Tibial nerve (tissue), 3 donors: ENCODE measurements at regions not wholly inside any gene's neighbourhood (a gene's known extent, or its start where the extent isn't known, plus 50 kb on each side); places are given as distances from the start of the nearest gene placed in this dataset.

Source experiments
- POLR2A ChIP-seq, 2 donors: fragments of 450-650 bp; IDR thresholded peaks; one replicate each; pipeline ENCODE4 v1.6.1; 2017; ENCODE audit warnings: antibody characterized with exemption in 2 of 2, mild to moderate bottlenecking in 2 of 2, moderate library complexity in 2 of 2
- TF ChIP-seq, protein P1 (sequence below), 5 experiments: fragments of 200-600 bp in 3 of 5; fragments of 450-650 bp in 2 of 5; sonication (generic) in 3 of 5; IDR thresholded peaks; one replicate each; pipeline ENCODE4 v1.5.1; 2016 to 2019; ENCODE audit warnings: antibody characterized with exemption in 5 of 5, mild to moderate bottlenecking in 3 of 5, moderate library complexity in 2 of 5

DNA sequence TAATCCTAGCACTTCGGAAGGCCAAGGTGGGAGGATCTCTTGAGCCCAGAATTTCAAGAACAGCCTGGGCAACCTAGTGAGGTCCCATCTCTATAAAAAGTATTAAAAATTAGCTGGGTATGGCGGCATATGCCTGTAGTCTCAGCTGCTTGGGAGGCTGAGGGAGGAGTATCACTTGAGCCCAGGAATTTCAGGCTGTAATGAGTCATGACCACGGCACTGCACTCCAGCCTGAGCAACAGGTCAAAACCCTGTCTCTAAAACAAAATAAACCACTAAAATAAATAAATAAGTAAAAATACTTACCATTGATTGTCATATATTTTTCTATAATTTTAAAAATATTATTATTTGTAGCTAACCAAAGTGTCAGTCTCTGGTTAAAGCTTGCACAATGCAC, 315.6 kb upstream of the SMIM31 start:
- TF ChIP-seq, protein P1, sequence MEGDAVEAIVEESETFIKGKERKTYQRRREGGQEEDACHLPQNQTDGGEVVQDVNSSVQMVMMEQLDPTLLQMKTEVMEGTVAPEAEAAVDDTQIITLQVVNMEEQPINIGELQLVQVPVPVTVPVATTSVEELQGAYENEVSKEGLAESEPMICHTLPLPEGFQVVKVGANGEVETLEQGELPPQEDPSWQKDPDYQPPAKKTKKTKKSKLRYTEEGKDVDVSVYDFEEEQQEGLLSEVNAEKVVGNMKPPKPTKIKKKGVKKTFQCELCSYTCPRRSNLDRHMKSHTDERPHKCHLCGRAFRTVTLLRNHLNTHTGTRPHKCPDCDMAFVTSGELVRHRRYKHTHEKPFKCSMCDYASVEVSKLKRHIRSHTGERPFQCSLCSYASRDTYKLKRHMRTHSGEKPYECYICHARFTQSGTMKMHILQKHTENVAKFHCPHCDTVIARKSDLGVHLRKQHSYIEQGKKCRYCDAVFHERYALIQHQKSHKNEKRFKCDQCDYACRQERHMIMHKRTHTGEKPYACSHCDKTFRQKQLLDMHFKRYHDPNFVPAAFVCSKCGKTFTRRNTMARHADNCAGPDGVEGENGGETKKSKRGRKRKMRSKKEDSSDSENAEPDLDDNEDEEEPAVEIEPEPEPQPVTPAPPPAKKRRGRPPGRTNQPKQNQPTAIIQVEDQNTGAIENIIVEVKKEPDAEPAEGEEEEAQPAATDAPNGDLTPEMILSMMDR (IDR thresholded peaks at IDR 0.05), result no peak
- TF ChIP-seq POLR2A (IDR thresholded peaks at IDR 0.05), result no peak
